ENCODE measurements at regions not wholly inside any gene's neighbourhood (a gene's known extent, or its start where the extent isn't known, plus 50 kb on each side); places are given as distances from the start of the nearest gene placed in this dataset.

DNA sequence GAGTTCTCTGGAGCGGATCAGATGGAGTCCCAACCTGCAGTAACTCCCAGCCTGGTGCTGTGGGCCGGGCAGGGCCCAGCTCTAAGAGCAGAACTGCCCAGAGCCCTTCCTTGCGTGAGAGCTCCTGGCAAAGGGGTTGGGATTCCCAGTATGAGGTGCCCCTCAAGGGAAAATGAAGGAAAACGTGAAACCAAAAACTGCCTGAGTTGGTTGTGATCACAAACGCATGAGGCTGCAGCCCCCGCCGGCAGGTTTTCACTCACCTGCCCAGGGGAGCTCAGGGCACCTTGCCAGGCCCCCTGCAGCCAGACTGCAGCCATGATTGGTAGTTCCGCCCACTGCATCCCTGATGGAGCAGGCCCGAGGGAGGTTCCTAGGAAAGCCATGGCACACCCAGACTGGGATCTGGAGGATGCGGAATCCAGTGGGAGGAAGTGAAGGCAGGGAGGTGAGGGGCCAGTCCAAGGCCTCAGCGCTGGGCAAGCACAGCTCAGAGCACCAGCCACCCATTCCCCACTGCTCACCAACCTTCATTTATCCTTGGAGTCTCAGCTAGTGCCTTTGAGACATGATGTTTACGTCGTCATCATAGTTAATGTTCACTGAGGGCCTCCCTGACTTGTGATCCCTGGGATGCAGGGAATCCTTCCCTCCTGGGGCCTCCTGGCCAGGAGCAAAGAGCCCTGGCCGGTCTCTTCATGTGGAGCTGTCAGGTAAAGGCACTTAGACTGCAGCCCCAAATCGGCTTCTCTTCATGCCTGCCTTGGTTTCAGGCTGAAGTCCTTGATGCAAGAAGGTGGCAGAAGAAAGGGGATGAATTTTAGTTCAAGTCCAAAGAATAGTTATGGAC lies 103.2 kb downstream of the INHBB start:
- DNase-seq (ENCODE audit: low spot score in 2 of 2), result no peak
- no peaks in the 10 kb centered on the region for H3K36me3 ChIP-seq
- TF ChIP-seq POLR2A (IDR thresholded peaks at IDR 0.05) (no peak), EP300 (IDR thresholded peaks at IDR 0.05) (no peak)
- TF ChIP-seq, protein P1, sequence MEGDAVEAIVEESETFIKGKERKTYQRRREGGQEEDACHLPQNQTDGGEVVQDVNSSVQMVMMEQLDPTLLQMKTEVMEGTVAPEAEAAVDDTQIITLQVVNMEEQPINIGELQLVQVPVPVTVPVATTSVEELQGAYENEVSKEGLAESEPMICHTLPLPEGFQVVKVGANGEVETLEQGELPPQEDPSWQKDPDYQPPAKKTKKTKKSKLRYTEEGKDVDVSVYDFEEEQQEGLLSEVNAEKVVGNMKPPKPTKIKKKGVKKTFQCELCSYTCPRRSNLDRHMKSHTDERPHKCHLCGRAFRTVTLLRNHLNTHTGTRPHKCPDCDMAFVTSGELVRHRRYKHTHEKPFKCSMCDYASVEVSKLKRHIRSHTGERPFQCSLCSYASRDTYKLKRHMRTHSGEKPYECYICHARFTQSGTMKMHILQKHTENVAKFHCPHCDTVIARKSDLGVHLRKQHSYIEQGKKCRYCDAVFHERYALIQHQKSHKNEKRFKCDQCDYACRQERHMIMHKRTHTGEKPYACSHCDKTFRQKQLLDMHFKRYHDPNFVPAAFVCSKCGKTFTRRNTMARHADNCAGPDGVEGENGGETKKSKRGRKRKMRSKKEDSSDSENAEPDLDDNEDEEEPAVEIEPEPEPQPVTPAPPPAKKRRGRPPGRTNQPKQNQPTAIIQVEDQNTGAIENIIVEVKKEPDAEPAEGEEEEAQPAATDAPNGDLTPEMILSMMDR (IDR thresholded peaks at IDR 0.05), result no peak
- no peak overlapping the region for H3K4me3 ChIP-seq
- peaks cover 0 to 1% of the 10 kb centered on the region in 2 donors for H3K27me3 ChIP-seq
- no peaks in the 10 kb centered on the region for H3K4me1 ChIP-seq
- no peak overlapping the region for H3K27ac ChIP-seq
- H3K9me3 ChIP-seq, result no peaks in the 10 kb centered on the region
- 82 to 83% methylated on average over 15 of the region's 15 CpGs for WGBS, 2 donors

DNA sequence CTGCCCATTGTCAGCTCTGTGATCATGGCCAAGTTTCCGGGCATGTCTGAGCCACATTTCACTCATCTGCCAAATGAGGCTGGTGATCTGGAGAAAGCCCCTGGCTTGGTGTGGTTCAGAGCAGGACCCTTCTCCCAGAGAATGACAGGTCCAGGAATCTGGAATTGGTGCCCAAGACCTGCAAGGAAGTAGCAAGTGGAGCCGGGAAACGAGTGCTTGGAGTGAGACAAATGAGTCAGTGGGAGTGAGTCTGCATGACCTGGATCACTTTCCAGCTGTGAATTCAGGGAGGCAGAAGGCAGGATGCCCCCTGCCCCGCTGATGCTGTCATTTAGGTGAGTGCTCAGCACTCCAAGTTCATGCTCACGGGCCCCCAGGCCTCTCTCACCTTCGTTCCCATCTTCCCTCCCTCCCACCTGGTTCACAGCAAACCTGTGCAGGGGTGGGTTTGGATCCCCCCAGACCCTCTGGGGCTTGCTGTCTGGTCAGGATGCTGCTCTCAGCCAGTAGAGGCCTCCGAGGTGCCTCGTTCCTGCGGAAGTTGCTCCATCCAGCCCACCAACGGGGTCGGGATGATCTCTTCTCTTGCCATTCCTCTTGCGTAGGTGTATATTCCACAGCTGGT lies 104.4 kb downstream of the INHBB start:
- no peak for DNase-seq (ENCODE audit: low spot score in 2 of 2)
- H3K27me3 ChIP-seq, result no peaks in the 10 kb centered on the region
- no peak overlapping the region for H3K27ac ChIP-seq
- WGBS, 2 donors, result 81 to 88% methylated on average over 12 of the region's 12 CpGs
- no peaks in the 10 kb centered on the region for H3K4me1 ChIP-seq
- H3K4me3 ChIP-seq, result no peak overlapping the region
- no peaks in the 10 kb centered on the region for H3K9me3 ChIP-seq
- no peaks in the 10 kb centered on the region for H3K36me3 ChIP-seq
- TF ChIP-seq, protein P1 (IDR thresholded peaks at IDR 0.05), result no peak
- TF ChIP-seq POLR2A (IDR thresholded peaks at IDR 0.05) (no peak), EP300 (IDR thresholded peaks at IDR 0.05) (no peak)

DNA sequence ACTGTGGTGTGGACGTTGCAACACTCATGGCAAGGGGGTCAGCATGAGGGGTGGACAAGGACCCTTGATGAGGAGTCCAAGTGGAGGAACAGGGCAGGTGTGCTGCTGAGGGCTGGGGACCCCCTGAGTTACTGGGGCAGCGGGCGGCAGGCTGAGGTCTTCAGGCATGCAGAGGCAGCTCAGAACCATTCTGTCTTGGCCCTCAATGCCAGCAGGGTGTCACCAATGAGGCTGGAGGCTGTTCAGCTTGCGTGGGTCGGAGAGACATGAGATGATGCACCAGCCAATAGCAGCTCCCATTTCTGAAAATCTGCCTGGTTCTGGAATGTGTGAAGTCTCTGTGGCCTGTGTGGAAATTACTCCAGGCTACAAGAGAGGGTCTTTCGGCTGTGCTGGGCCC lies 105.4 kb downstream of the INHBB start:
- no peak for TF ChIP-seq EP300 (IDR thresholded peaks at IDR 0.05)
- TF ChIP-seq POLR2A (IDR thresholded peaks at IDR 0.05), result no peak
- TF ChIP-seq, protein P1 (IDR thresholded peaks at IDR 0.05), result no peak
- Histone ChIP-seq H3K4me3 (no peak overlapping the region), H3K4me1 (no peaks in the 10 kb centered on the region), H3K27ac (no peak overlapping the region), H3K9me3 (no peaks in the 10 kb centered on the region), H3K27me3 (no peaks in the 10 kb centered on the region), H3K36me3 (no peaks in the 10 kb centered on the region)
- 93% methylated on average over 5 to 6 of the region's 6 CpGs for WGBS, 2 donors
- no peak for DNase-seq (ENCODE audit: low spot score in 2 of 2)

DNA sequence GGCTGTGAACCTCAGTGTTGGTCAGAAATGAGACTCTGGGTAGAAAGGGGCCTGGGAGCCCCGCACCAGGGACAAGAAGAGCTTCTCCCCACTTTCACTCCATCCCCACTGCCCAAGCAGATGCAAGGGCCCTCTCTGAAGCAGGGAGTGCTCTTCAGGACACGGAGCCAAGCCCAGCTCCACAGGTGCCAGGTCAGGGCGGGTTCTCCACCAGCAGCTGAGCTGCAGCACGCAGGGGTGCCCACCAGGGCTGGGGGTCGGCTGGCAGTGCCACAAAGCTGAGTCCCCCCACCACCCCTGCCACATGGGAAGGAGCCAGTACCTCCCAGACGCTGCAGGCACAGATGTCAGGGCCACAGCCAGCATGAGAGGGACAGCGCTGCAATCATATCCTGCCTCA lies 106.2 kb downstream of the INHBB start:
- no peak for DNase-seq (ENCODE audit: low spot score in 2 of 2)
- Histone ChIP-seq H3K9me3 (peaks cover 0 to 7% (median 0%) of the 10 kb centered on the region in 4 donors), H3K27me3 (no peaks in the 10 kb centered on the region), H3K4me3 (no peak overlapping the region), H3K4me1 (no peaks in the 10 kb centered on the region), H3K36me3 (no peaks in the 10 kb centered on the region), H3K27ac (no peak overlapping the region)
- TF ChIP-seq, protein P1 (IDR thresholded peaks at IDR 0.05), result no peak
- TF ChIP-seq EP300 (IDR thresholded peaks at IDR 0.05) (no peak), POLR2A (IDR thresholded peaks at IDR 0.05) (no peak)
- 76 to 85% methylated on average over 4 of the region's 7 CpGs for WGBS, 2 donors

DNA sequence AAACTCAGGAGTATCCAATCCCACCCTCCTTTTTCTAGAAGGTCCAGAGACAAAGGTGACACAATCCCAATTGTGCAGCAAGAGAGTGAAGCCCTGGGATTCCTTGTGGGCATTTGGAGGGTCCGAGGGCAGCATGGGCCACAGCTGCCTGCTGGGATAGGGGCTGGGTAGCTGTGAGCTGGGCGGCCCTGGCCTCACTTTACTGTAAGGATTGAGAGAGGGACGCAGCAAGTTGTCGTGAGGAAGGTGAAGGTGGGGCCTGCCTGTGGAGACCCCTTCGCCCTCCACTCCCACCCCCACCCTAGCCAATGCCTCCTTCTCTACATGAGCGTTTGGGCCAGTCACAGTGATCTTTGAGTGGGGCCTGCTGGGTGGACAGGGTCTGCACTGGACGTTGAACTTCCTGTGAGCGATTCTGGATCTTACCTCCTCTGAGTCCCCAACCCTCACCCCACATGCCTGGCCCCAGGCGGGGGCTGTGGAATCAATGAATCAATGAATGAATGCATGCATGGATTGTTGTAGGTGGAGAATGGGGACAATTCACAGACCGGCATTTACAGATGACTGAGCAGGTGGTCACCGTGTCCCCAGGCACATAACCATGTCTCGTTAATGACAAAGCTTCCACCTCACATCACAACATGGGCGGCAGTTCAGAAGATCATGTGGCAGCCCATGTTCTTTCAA lies 107.2 kb downstream of the INHBB start:
- Histone ChIP-seq H3K4me1 (no peaks in the 10 kb centered on the region), H3K27me3 (no peaks in the 10 kb centered on the region), H3K36me3 (no peaks in the 10 kb centered on the region), H3K27ac (no peak overlapping the region), H3K9me3 (peaks cover 0 to 17% (median under 1%) of the 10 kb centered on the region in 4 donors), H3K4me3 (no peak overlapping the region)
- WGBS, 2 donors, result 83 to 92% methylated on average over 12 to 13 of the region's 13 CpGs
- TF ChIP-seq POLR2A (IDR thresholded peaks at IDR 0.05) (no peak), EP300 (IDR thresholded peaks at IDR 0.05) (no peak)
- TF ChIP-seq, protein P1 (IDR thresholded peaks at IDR 0.05), result no peak
- no peak for DNase-seq (ENCODE audit: low spot score in 2 of 2)
